Testis (tissue), 2 donors: ENCODE measurements at regions not wholly inside any gene's neighbourhood (a gene's known extent, or its start where the extent isn't known, plus 50 kb on each side); places are given as distances from the start of the nearest gene placed in this dataset.

Experiments
- DNase-seq: peaks from one replicate; pipeline ENCODE4 v3.0.0-alpha.2; 2019
- H3K27ac ChIP-seq, 2 donors: fragments of 200-600 bp; sonication (generic); one replicate each; pipeline ENCODE4 v1.5.1; 2019
- H3K27me3 ChIP-seq: fragments of 200-600 bp; sonication (generic); one replicate; pipeline ENCODE4 v1.5.1; 2019
- H3K36me3 ChIP-seq: fragments of 200-600 bp; sonication (generic); one replicate; pipeline ENCODE4 v1.5.1; 2017; ENCODE audit warnings: low read depth; ENCODE audit errors: missing control alignments
- H3K4me1 ChIP-seq: fragments of 200-600 bp; sonication (generic); one replicate; pipeline ENCODE4 v1.5.1; 2019
- H3K4me3 ChIP-seq, 2 donors: fragments of 200-600 bp; sonication (generic); one replicate each; pipeline ENCODE4 v1.5.1; 2017 to 2019
- H3K9me3 ChIP-seq: fragments of 200-600 bp; sonication (generic); one replicate; pipeline ENCODE4 v1.5.1; 2017
- CTCF ChIP-seq, 3 experiments: fragments of 450-650 bp in 2 of 3; fragments of 200-600 bp in 1 of 3; sonication (generic) in 1 of 3; IDR thresholded peaks; one replicate each; pipeline ENCODE4 v1.5.1; 2016 to 2019; ENCODE audit warnings: antibody characterized with exemption in 3 of 3, mild to moderate bottlenecking in 2 of 3, moderate library complexity in 1 of 3
- POLR2A ChIP-seq: fragments of 450-650 bp; IDR thresholded peaks from one replicate; pipeline ENCODE4 v1.6.1; 2017; ENCODE audit warnings: antibody characterized with exemption, mild to moderate bottlenecking, moderate library complexity
- WGBS, 2 donors: methylation state at CpG; one replicate each; pipeline ENCODE4 v1.1.5; 2018; 5-methylcytosine and 5-hydroxymethylcytosine counted together
- intact Hi-C: fragments of 100-400 bp; cut with DNase I; formaldehyde crosslinking; loops from one replicate; pipeline ENCODE4 v1.15.1; 2023; ENCODE audit warnings: low total_unique reads

DNA sequence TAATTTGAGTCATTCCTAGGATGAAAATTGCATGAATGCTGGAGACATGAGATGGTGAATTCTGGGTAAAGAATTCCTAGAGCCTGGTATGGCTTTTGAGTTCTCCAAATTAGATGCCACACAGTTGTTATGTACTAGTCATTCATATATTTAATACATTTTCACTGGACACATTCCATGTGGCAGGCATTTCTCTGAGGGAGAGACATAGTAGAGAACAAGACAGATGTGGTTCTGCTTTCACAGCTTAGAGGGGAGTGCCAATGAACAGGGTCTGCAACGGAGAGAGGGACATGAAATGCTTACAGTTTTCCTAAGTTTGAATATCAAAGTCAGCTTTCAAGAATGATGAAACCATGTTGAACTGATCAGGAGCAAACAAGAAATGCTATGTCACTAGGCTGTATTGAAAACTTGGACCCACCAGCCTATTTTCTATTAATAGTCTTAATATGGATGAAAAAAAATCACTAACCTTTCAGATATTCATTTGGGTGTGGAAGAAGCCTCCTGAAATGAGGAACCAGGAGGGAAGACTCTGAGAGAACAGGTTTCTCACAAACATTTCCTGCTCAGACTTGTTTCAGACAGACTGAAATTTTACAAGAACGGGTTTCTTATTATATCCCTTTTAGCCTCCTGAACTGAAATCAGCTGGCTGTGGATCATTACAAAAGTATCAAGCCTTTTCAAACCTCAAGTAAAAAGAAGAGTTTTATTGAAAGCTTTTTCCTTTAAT is 276.0 kb upstream of the TET2 start:
- WGBS, 2 donors: 56 to 72% methylated on average over 2 of the region's 2 CpGs
- no peaks in the 10 kb centered on the region for H3K36me3 ChIP-seq
- intact Hi-C loops: no loop called here
- H3K9me3 ChIP-seq: no peaks in the 10 kb centered on the region
- no peak overlapping the region for H3K4me3 ChIP-seq
- no peaks in the 10 kb centered on the region for H3K27me3 ChIP-seq
- no peak for TF ChIP-seq POLR2A
- no peak for TF ChIP-seq CTCF (IDR thresholded peaks at IDR 0.05)
- H3K27ac ChIP-seq: no peak overlapping the region
- no peak for DNase-seq
- H3K4me1 ChIP-seq: no peaks in the 10 kb centered on the region

DNA sequence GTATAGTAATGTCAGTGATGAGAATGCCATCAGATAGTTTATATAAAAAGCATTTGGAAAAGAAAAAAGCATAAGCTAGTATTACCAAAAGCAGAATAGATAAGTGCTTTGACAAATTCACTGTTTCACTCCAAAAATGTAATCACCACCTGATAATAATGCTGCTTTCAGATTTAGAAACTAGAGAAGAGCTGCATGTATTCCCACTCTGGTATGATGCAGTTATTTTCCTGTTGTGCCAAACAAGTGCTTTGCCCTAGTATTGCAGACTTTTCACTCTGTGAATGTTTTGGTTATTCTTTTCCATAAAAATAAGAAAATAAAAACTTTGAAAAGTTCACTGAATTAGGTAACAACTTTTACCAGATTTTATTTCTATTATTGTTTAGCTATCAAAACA is 267.7 kb upstream of the TET2 start:
- no peak for TF ChIP-seq CTCF (IDR thresholded peaks at IDR 0.05)
- no peak for TF ChIP-seq POLR2A
- no peaks in the 10 kb centered on the region for H3K9me3 ChIP-seq
- H3K4me3 ChIP-seq: no peak overlapping the region
- intact Hi-C loops: no loop called here
- no peak for DNase-seq
- no peaks in the 10 kb centered on the region for H3K27me3 ChIP-seq
- no peaks in the 10 kb centered on the region for H3K36me3 ChIP-seq
- no peak overlapping the region for H3K27ac ChIP-seq
- H3K4me1 ChIP-seq: no peaks in the 10 kb centered on the region

DNA sequence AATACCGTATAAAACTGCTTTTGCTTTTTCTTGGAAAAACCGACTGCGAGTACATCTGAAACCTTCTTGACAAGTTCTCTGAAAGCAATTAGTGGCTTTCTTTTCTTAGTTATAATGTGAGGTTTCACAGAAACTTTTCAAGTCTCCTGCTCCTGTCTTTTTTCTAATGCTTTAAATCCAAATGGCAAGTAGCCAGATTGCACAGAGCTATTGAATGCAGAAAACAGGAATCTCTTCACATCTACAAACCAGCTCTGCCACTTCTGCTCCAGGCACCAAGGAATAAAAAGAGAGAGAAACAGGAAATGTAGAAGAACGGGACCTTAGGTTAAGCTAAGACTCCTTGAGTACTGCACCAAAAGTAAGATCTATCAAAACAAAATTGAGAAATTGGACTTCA is 267.3 kb upstream of the TET2 start:
- intact Hi-C loops: no loop called here
- no peak for TF ChIP-seq POLR2A
- TF ChIP-seq CTCF (IDR thresholded peaks at IDR 0.05): no peak
- no peak overlapping the region for H3K4me3 ChIP-seq
- DNase-seq: no peak
- H3K27ac ChIP-seq: no peak overlapping the region
- no peaks in the 10 kb centered on the region for H3K27me3 ChIP-seq
- H3K4me1 ChIP-seq: no peaks in the 10 kb centered on the region
- WGBS, 2 donors: 53 to 54% methylated on average over 4 of the region's 4 CpGs
- no peaks in the 10 kb centered on the region for H3K9me3 ChIP-seq
- H3K36me3 ChIP-seq: no peaks in the 10 kb centered on the region

DNA sequence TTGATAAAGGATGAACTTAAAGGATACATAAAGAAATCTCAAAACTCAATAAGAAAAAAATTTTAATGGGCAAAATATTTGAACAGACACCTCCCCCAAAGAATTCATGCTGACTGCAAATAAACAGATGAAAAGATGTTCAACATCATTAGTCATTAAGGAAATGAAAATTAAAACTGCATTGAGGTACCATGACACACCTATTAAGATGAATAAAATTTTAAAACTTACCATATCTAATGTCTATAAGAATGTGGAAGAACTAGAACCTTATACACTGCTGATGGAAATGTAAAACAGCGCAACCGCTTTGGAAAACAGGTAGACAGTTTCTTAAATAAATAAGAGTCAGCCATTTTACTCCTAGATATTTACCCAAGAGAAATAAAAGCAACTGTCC is 266.8 kb upstream of the TET2 start:
- Histone ChIP-seq H3K36me3 (no peaks in the 10 kb centered on the region), H3K27ac (no peak overlapping the region), H3K9me3 (no peaks in the 10 kb centered on the region), H3K4me1 (no peaks in the 10 kb centered on the region), H3K27me3 (no peaks in the 10 kb centered on the region), H3K4me3 (no peak overlapping the region)
- WGBS, 2 donors: 67 to 91% methylated on average over 2 of the region's 2 CpGs
- TF ChIP-seq POLR2A (no peak), CTCF (IDR thresholded peaks at IDR 0.05) (no peak)
- intact Hi-C loops: no loop called here
- DNase-seq: no peak

DNA sequence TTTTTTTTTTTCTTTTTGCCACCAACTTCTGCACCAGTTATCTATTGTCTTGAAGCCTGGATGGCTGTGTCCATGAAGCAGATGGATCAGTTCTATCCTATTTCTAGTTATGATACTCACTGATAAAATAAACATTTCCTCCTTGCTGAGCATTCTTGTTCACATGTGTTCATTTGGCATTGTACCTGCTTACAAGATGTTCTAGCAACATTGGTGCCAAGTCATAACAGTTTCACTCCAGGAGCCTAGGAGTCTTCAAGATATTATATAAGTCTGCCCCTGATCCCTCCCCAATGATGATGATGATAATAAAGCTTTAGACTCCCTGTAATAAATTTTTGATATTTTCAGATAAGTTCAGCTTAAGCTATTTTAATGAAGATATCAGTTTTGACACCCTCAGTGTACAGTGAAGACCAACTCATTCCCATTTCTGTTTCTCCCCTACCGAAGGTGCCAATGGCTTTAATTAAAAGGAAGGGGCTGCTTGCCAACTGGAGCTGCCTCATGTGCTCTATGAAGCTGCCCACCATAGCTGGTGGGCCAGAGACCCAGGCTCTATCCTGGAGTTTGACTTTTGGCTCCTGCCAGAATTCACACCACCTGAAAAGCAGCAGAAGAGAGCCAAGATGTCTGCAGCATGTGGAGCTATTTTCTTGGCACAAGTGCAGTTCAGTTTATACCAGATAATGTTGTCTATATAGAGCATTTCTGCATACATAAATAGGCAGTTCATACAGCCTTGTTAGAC is 265.4 kb upstream of the TET2 start:
- intact Hi-C loops: no loop called here
- no peak overlapping the region for H3K27ac ChIP-seq
- DNase-seq: no peak
- H3K4me1 ChIP-seq: no peaks in the 10 kb centered on the region
- H3K36me3 ChIP-seq: no peaks in the 10 kb centered on the region
- H3K9me3 ChIP-seq: no peaks in the 10 kb centered on the region
- no peaks in the 10 kb centered on the region for H3K27me3 ChIP-seq
- TF ChIP-seq CTCF (IDR thresholded peaks at IDR 0.05) (no peak), POLR2A (no peak)
- H3K4me3 ChIP-seq: no peak overlapping the region
- WGBS, 2 donors: 66 to 88% methylated on average over 1 of the region's 1 CpG
